ENCODE measurements at regions not wholly inside any gene's neighbourhood (a gene's known extent, or its start where the extent isn't known, plus 50 kb on each side); places are given as distances from the start of the nearest gene placed in this dataset.

DNA sequence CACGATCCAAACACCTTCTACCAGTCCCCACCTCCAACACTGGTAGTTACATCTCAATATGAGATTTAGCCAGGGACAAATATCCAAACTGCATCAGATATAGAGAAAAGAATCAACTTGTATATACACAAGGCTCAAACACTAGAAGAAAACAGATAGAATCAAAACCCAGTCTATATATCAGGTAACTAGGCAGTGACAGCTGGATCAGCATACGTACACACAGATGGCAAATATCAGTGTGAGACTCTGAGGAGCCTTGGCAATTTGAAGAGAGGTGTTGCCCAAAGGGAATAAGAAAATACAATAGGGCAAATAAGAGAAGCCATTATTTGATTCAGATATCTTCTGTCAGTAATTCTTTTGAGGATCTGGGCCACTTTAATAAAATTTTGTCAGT, 951.3 kb upstream of the CHORDC1 start:
- in situ Hi-C loops (cut with HindIII; ENCODE audit: low pct_unique_long_range_greater_than_20kb, low sequenced_read_pairs), result no loop called here
- no peak for DNase-seq (ENCODE audit: low read depth, low spot score)

DNA sequence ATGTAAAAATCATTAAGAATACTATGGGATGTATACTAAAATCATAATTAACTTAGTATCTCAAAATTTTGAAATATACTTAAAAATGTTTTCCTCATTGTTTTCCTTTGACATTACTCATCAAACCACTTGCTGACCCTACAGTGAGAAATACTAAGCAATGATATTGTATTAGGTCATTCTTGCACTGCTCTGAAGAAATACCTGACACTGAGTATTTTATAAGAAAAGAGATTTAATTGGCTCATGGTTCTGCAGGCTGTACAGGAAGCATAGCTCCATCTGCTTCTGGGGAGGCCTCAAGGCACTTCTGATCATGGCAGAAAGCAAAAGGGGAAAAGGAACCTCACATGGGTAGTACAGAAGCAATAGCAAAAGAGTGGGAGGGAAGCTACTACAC, 950.9 kb upstream of the CHORDC1 start:
- in situ Hi-C loops (cut with HindIII; ENCODE audit: low pct_unique_long_range_greater_than_20kb, low sequenced_read_pairs), result no loop called here
- DNase-seq (ENCODE audit: low read depth, low spot score), result no peak

DNA sequence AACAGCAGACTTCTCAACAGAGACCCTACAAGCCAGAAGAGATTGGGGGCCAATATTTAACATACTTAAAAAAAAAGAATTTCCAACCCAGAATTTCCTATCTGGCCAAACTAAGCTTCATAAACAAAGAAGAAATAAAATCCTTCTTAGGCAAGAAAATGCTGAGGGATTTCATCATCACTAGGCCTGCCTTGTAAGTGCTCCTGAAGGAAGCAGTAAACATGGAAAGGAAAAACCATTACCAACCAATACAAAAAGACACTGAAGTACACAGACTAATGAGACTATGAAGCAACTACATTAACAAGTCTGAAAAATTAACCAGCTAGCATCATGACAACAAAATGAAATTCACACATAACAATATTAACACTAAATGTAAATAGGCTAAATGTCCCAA, 947.9 kb upstream of the CHORDC1 start:
- in situ Hi-C loops (cut with HindIII; ENCODE audit: low pct_unique_long_range_greater_than_20kb, low sequenced_read_pairs), result no loop called here

DNA sequence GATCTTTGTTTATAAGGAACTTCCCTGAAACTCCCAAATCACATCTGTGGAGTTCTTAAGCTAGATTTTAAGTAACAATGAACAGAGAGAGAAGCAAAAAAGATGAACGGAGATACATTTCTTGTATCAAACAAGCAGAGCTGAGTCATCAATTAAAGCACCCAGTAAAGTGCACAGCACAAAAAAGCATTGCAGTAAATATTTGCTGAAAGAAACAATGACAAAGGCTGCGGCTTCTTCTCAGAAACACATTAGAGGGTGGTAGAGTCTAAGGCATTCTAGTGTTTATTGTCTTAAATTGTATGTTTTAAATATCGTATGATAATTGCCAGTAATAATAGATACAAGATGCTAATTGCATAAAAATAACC, 941.6 kb upstream of the CHORDC1 start:
- in situ Hi-C loops (cut with HindIII; ENCODE audit: low pct_unique_long_range_greater_than_20kb, low sequenced_read_pairs), result no loop called here
- DNase-seq (ENCODE audit: low read depth, low spot score), result no peak

More for the DNA sequence above, 947.9 kb upstream of the CHORDC1 start:
- DNase-seq (ENCODE audit: low read depth, low spot score), result no peak

DNA sequence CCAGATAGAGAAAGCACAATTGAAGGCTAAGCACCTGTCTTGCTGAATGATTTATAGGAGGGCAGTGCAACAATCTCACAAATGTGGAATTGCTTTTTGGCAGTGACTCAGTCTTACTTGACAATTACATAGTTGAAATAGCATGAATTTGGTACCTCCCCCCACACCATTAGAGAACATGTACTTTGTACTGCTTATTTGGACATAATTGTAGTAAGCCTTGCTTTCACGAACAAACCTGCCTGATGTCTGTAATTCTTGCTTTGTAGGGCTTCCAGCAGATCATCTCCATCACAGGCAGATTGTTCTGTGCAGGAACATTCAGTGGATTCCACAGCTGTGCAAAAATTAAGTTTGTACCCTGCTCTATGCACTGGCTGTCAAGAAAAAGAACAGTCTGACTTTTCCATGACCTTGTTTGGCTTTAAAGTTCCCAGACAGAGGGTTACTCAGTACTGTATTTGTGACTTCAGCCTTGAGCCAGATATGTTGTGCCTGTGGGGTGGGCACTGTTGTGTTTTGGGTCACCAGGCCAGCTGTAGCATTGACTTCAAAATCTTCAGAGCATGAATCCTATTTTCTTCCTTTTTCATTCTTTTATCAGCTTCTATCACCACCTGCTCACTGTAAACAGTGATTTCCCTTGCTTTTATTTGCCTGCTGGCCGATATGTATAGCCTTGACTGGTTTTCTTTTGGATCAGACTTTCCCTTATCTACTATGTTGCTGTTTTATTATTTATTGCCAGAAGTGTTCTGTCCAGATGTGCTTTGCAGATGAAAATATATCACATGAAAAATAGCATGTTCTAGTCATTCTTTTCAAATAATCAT, 941.0 kb upstream of the CHORDC1 start:
- in situ Hi-C loops (cut with HindIII; ENCODE audit: low pct_unique_long_range_greater_than_20kb, low sequenced_read_pairs), result no loop called here
- DNase-seq (ENCODE audit: low read depth, low spot score), result no peak

DNA sequence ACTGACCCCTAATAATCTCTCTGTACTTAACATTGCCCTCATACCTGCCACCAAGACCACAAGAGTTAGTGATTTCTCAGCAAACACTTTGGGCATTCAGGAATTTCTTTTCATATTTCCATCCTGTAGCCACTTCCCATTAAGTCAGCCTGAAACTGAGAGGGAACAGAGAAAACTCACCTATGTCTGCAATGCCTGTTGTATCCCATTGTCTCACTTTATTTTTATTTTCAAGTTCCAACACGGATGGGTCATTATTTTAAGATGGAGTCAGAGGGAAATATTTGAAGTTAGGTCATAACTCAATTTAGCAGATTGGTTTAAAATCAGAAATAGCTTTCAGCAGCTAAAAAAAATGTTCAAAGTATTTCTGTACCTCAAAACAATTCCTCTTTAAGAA, 937.8 kb upstream of the CHORDC1 start:
- in situ Hi-C loops (cut with HindIII; ENCODE audit: low pct_unique_long_range_greater_than_20kb, low sequenced_read_pairs), result no loop called here
- DNase-seq (ENCODE audit: low read depth, low spot score), result no peak

DNA sequence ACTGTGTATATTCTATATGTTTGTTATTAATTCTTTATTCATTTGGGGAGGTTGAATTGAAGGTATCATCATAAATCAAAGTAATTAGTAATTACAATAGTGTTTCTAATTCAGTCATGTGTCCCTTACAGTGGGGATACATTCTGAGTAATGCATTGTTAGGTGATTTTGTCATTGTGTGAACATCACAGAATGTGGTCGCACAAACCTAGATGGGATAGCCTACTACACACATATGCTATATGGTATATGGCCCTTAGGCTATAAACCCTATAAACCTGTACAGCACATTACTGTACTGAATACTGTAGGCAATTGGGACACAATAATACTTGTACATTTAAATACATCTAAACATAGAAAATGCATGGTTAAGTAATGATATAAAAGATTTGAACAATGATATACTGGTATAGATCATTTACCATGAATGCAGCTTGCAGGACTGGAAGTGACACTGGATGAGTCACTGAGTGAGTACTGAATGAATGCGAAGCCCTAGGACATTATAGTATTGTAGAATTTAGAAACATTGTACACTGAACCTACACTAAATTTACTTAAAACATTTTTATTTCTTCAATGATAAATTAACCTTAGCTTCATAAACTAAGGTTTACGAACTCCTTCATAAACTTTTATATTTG, 936.2 kb upstream of the CHORDC1 start:
- in situ Hi-C loops (cut with HindIII; ENCODE audit: low pct_unique_long_range_greater_than_20kb, low sequenced_read_pairs), result no loop called here
- DNase-seq (ENCODE audit: low read depth, low spot score), result no peak

DNA sequence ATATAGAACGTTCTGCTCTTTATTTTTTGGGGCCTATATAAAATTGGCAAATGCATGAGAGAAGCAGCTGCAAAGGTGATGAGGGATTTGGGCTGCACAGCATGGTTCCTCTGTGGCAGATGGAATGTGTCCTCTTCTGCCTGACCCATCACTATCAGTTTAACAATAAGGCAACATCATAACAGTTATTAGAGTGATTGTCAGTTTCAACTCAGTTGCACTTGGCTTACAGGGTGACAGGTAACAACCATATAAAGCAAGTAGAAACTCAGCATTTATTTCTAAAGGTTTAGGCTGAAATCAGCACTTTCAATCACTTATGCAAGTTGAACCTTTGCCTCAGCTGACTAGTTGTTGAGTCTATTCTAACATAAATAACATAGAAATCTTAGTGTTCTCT, 935.4 kb upstream of the CHORDC1 start:
- in situ Hi-C loops (cut with HindIII; ENCODE audit: low pct_unique_long_range_greater_than_20kb, low sequenced_read_pairs), result no loop called here
- no peak for DNase-seq (ENCODE audit: low read depth, low spot score)

DNA sequence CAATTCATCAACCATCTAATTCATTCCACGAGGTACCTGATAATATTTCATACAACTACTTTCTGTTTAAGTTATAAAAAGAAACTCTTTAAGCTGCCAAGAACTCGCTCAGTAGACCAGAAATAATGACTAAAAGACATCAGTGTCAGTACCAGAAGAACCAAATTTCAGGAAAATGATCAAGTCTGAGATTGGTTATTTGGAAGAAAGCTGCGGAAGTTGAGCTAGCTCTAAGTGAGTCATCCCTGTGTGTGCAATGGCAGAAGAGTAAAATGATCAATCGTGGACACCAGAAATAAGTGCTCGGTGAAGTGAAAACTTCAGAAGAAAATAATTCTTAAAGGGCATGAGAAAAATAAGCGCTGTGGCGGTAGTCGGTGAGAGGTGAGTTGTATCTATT, 933.2 kb upstream of the CHORDC1 start:
- no peak for DNase-seq (ENCODE audit: low read depth, low spot score)
- in situ Hi-C loops (cut with HindIII; ENCODE audit: low pct_unique_long_range_greater_than_20kb, low sequenced_read_pairs), result no loop called here

DNA sequence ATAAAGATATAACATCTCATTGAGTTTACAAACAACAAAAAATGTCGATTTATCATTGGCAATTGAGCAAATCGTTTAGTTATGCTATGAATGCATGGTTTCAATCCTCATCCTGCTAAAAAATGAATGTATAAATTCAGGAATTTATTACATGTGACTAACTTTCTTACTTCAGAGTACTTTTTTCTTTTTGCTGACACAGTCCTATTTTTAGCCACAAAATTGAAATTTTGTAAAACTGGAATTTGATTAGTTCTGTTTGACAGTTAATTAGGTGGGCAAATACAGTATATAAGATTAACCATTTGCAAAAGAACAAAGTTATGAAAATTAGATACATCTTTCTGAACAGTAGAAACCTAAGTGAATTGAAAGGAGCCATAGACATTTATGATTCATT, 925.0 kb upstream of the CHORDC1 start:
- in situ Hi-C loops (cut with HindIII; ENCODE audit: low pct_unique_long_range_greater_than_20kb, low sequenced_read_pairs), result no loop called here
- DNase-seq (ENCODE audit: low read depth, low spot score), result no peak

DNA sequence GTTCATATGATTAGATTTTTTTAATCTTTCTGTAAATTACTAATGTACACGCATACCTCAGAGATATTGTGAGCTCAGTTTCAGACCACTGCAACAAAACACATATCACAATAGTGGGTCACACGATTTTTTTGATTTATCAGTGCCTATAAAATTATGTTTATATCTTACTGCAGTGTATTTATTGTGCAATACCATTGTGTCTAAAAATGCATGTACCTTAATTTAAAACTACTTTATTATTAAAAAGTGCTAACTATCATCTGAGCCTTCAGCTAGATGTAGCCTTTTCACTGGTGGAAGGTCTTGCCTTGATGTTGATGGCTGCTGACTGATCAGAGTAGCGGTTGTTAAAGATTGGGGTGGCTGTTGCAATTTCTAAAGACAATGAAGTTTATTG, 918.8 kb upstream of the CHORDC1 start:
- in situ Hi-C loops (cut with HindIII; ENCODE audit: low pct_unique_long_range_greater_than_20kb, low sequenced_read_pairs), result no loop called here
- no peak for DNase-seq (ENCODE audit: low read depth, low spot score)

DNA sequence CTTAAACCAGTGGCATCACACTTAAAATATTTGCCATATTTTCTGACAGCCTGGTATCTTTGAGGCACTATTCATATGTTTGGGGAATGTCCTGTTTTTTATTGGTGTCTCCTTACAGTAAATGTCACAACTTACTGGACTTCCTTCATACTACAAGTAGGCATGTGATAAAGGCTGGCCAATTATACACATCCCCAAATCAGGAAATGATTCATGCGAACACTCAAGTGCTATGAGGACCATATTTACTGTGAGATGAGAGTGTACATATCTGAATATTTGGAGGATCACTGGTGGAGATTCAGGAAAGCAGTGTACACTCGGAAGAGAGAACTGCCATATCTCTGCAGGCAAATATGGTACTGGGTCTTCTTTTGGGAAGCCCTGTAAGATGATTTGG, 913.8 kb upstream of the CHORDC1 start:
- in situ Hi-C loops (cut with HindIII; ENCODE audit: low pct_unique_long_range_greater_than_20kb, low sequenced_read_pairs), result no loop called here
- DNase-seq (ENCODE audit: low read depth, low spot score), result no peak

DNA sequence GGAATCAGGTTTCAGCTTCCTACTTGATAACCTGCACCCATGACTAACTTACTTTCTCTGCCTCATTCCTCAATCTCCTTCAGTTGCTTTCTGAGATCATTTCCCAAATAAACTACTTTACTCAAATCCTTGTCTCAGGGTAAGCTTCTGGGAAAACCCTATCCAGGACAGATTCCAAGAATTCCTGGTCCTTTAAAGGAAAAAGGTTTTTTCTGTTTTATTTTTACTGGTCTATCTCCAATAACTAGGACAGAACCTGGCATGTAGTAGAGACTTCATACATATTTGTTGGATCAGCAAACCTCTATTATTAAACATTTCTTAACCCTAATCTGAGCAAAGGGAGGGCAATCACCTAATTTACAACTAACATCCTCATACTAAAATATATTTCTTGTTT, 910.5 kb upstream of the CHORDC1 start:
- in situ Hi-C loops (cut with HindIII; ENCODE audit: low pct_unique_long_range_greater_than_20kb, low sequenced_read_pairs), result no loop called here
- no peak for DNase-seq (ENCODE audit: low read depth, low spot score)

DNA sequence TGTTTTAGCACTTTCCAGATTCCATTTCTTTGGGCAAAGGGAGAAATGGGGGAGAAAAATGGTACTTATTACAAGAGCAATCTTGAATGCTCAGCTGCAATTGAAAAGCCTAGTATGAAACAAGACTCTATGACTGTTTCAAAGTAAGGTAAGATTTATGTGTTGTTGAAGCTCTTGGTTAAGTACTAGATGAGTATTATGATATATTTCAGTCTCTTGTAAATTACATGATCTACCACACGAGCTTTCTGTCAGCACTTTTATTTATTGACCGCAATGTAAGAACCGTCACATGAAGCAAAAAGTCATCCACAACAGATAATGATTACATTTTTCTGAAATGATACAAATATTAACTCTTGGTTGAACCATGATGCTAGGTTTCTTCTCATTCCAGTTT, 906.7 kb upstream of the CHORDC1 start:
- DNase-seq (ENCODE audit: low read depth, low spot score), result no peak
- in situ Hi-C loops (cut with HindIII; ENCODE audit: low pct_unique_long_range_greater_than_20kb, low sequenced_read_pairs), result no loop called here

DNA sequence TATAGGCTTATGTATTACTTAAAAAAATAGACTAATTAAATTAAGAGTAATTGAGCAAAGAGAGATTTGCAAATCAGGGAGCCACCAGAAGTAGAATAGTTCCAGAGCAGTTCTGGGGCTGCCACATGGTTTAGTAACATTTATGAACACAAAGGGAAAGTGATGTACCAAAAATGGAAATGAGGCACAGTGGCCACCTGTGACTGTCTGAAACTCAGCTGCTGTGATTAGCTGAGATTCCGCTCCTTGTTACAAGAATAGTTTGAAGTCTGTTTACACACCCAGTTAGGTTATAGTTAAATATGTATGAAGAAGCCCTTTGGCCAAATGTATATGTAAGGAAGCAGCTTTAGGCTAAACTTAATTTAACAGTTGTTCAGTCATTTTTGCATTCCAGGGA, 901.5 kb upstream of the CHORDC1 start:
- DNase-seq (ENCODE audit: low read depth, low spot score), result no peak

DNA sequence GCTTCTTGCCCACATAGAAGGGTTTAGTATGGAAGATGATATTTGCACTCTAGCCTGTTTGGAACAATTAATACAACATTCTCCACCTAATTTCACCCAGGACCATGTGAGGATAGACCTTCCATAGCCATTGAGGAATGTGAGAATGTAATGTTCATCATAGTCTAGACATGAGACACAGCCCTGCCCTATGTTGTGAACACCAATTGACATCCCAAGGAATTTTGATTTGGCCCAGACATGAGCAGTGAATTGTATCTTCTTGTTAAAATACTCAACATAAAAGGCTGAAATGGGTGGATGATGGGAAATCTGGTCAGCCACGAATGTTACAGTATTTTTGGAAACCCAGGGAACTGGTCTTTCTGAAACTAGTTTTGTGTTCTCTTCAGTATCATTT, 892.3 kb upstream of the CHORDC1 start:
- in situ Hi-C loops (cut with HindIII; ENCODE audit: low pct_unique_long_range_greater_than_20kb, low sequenced_read_pairs), result no loop called here
- no peak for DNase-seq (ENCODE audit: low read depth, low spot score)

More for the DNA sequence above, 901.5 kb upstream of the CHORDC1 start:
- in situ Hi-C loops (cut with HindIII; ENCODE audit: low pct_unique_long_range_greater_than_20kb, low sequenced_read_pairs), result no loop called here

DNA sequence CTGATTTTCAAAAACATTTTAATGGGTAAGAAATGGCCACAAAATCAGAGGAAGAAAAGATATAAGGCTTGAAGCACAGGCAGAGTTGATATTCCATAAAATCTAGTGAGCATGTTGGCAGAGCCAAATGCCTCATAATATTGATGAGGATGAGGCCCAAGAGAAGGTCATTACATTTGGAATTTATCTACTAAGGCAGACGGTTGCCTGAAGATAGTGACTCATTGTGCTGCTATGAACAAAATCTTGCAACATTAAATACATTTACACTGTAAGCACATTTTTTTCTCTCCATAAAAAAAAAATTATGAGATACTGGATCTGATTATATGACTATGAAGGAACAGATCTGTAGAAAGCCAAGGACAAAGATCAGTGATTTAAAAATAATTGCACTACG, 881.4 kb upstream of the CHORDC1 start:
- in situ Hi-C loops (cut with HindIII; ENCODE audit: low pct_unique_long_range_greater_than_20kb, low sequenced_read_pairs), result no loop called here
- no peak for DNase-seq (ENCODE audit: low read depth, low spot score)

DNA sequence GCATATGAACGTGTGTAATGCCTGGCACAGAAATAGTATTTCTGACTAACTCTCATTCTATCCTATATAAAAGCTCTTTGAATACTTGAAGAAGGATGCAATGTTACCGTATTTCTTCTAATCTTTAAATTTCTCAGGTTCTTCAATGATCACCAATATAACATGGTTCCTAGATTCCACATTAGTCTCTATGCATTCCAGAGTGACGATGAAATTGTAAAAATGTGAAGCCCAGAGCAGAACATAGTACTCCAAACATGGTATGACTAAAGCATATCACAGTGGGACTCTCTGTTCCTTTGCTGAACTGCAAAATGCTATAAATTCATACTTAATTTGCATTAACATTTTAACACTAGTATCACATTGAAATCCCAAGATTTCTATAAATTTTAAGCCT, 877.6 kb upstream of the CHORDC1 start:
- DNase-seq (ENCODE audit: low read depth, low spot score), result no peak

DNA sequence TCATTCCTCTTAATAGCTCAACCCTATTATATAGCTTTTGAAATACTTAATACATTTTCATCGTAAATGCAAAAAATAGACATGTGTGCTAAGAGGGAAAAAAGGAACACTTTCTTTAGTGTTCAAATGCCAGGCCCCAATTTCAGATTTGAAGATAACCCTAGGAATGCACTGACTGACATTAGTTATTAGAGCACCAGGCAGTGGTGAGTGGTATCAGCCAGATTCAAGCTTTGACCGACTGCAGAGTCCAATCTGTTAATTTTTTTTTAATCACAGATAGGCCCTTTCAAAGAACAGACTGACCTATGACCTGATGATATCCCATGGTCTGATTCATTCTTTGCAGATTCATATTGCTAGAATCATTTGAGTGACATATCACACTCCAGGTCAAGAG, 874.2 kb upstream of the CHORDC1 start:
- no peak for DNase-seq (ENCODE audit: low read depth, low spot score)
- in situ Hi-C loops (cut with HindIII; ENCODE audit: low pct_unique_long_range_greater_than_20kb, low sequenced_read_pairs), result no loop called here

More for the DNA sequence above, 877.6 kb upstream of the CHORDC1 start:
- in situ Hi-C loops (cut with HindIII; ENCODE audit: low pct_unique_long_range_greater_than_20kb, low sequenced_read_pairs), result no loop called here
